ENCODE measurements at regions not wholly inside any gene's neighbourhood (a gene's known extent, or its start where the extent isn't known, plus 50 kb on each side); places are given as distances from the start of the nearest gene placed in this dataset.
"Not testable (repeated sequence)": the region's sequence is repeated elsewhere in the genome, so short reads cannot be mapped to it uniquely, and the experiment has no call there.

DNA sequence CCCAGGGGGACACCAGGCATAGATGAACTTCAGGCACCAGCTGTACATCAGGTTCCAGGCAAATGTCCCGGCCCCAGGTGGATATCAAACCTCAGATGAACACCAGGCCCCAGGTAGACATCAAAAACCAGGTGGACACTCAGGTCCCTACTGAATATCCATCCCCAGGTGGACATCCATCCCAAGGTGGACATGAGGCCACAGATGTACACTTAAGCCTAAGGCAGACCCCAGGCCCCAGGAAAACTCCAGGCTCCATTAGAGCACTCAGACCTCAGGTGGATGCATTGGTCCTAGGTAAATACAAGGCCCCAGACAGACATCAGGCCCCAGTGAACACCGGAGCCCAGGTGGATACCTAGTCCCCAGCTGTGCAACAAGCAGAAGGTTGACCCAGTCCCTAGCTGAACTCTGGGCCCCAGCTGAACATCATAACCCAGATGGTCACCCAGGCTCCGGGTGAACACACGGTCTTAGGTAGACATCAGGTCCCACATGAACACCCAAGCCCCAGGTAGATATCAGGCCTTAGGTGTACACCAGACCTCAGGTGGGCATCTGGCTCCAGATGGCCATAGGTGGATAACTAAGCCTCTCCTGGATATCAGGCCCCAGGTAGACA lies 1484.3 kb upstream of the TPTE start:
- POLR2A ChIA-PET; CTCF ChIA-PET; H3K27me3 ChIP-seq (ENCODE audit: control insufficient read depth, insufficient read depth, low read length); DNase-seq (ENCODE audit: low read depth, low spot score); H3K27ac ChIP-seq (ENCODE audit: low read depth, low read length); H3K4me3 ChIP-seq (ENCODE audit: low read depth, low read length): not testable (repeated sequence)
- H3K9me3 ChIP-seq (ENCODE audit: control insufficient read depth, insufficient read depth, low read length), result peaks cover 58% of the 10 kb centered on the region

DNA sequence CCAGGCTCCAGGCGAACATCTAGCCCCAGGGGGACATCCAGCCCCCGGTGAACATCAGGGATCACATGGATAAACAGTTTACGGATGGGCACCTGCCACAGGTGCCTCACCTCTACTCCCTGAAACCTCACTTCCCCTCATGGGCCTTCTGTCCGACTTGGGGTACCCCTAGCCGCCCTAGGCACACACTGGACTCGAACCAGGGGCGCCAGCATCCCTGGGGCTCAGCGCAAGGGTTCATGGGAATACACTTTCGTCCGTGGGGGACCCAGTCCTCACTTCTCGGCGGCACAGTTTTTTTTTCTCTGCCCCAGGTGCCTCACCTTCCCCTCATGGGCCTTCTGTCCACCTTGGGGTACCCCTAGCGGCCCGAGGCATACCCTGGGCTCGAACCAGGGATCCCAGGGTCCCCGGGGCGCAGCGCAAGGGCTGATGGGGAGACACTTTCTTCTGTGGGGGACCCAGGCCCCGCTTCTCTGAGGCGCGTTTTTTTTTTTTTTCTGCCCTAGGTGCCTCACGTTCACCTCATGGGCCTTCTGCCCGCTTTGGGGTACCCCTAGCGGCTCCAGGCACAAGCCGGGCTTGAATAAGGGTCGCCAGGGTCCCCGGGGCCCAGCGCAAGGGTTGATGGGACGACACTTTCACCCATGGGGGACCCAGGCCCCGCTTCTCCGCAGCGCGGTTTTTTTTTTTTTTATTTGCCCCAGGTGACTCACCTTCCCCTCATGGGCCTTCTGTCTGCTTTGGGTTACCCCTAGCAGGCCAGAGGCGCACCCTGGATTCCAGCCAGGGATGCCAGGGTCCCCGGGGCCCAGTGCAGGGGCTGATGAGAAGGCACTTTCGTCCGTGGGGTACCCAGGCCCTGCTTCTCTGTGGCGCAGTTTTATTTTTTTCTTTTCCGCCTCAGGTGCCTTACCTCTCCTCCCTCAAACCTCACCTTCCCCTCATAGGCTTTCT lies 1483.5 kb upstream of the TPTE start:
- DNase-seq (ENCODE audit: low read depth, low spot score); H3K27me3 ChIP-seq (ENCODE audit: control insufficient read depth, insufficient read depth, low read length); H3K4me3 ChIP-seq (ENCODE audit: low read depth, low read length); CTCF ChIA-PET; POLR2A ChIA-PET; H3K27ac ChIP-seq (ENCODE audit: low read depth, low read length): not testable (repeated sequence)
- peaks cover 60% of the 10 kb centered on the region for H3K9me3 ChIP-seq (ENCODE audit: control insufficient read depth, insufficient read depth, low read length)

DNA sequence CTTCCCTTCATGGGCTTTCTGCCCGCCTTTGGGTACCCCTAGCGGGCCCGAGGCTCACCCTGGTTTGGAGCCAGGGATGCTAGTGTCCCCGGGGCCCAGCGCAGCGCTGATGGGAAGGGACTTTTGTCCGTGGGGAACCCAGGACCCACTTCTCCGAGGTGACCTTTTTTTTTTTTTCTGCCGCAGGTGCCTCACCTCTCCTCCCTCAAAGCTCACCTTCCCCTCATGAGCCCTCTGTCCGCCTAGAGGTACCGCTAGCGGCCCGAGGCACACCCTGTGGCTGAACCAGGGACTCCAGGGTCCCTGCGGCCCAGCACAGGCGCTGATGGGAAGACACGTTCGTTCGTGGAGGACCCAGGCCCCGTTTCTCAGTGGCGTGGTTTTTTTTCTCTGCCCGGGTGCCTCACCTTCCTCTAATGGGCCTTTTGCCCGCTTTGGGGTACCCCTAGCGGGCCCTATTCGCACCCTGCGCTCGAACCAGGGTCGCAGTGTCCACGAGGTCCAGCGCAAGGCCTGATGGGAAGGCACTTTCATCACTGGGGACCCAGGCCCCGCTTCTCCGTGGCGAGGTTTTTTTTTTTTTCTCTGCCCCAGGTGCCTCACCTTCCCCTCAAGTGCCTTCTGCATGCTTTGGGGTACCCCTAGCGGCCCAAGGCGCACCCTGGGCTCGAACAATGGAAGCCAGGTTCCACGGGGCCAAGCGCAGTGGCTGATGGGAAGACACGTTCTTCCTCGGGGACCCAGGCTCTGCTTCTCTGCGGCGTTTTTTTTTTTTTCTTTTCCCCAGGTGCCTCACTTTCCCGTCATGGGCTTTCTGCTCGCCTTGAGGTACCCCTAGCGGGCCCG lies 1481.6 kb upstream of the TPTE start:
- DNase-seq (ENCODE audit: low read depth, low spot score); H3K4me3 ChIP-seq (ENCODE audit: low read depth, low read length); CTCF ChIA-PET; H3K27ac ChIP-seq (ENCODE audit: low read depth, low read length); POLR2A ChIA-PET; H3K27me3 ChIP-seq (ENCODE audit: control insufficient read depth, insufficient read depth, low read length): not testable (repeated sequence)
- peaks cover 59% of the 10 kb centered on the region for H3K9me3 ChIP-seq (ENCODE audit: control insufficient read depth, insufficient read depth, low read length)

- DNase-seq (ENCODE audit: low read depth, low spot score); H3K27ac ChIP-seq (ENCODE audit: low read depth, low read length); POLR2A ChIA-PET; CTCF ChIA-PET; H3K4me3 ChIP-seq (ENCODE audit: low read depth, low read length); H3K27me3 ChIP-seq (ENCODE audit: control insufficient read depth, insufficient read depth, low read length): not testable (repeated sequence)
- H3K9me3 ChIP-seq (ENCODE audit: control insufficient read depth, insufficient read depth, low read length), result peaks cover 56% of the 10 kb centered on the region
These were observed 1481.0 kb upstream of the TPTE start for GRCh38 chr21:9040406-9040805.

DNA sequence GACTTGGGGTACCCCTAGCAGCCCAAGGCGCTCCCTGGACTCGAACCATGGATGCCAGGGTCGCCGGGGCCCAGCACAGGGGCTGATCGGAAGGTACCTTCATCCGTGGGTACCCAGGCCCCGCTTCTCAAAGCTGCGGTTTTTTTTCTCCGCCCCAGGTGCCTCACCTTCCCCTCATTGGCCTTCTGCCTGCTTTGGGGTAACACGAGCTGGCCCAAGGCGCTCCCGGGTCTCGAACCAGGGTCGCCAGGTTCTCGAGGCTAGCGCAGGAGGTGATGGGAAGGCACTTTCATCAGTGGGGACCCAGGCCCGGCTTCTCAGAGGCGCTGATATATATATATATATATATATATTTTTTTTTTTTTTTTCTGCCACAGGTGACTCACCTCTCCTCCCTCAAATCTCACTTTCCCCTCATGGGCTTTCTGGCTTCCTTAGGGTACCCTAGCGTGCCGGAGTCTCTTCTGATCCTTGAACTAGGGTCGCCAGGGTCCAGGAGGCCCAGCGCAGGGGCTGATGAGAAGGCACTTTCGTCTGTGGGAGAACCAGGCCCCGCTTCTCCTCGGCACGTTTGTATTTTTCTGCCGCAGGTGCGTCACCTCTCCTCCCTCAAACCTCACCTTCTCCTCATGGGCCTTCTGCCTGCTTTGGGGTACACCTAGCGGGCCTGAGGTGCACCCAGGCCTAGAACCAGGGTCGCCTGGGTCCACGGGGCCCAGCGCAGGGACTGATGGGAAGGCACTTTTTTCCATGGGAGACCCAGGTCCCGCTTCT lies 1480.0 kb upstream of the TPTE start:
- not testable (repeated sequence) for DNase-seq (ENCODE audit: low read depth, low spot score)

DNA sequence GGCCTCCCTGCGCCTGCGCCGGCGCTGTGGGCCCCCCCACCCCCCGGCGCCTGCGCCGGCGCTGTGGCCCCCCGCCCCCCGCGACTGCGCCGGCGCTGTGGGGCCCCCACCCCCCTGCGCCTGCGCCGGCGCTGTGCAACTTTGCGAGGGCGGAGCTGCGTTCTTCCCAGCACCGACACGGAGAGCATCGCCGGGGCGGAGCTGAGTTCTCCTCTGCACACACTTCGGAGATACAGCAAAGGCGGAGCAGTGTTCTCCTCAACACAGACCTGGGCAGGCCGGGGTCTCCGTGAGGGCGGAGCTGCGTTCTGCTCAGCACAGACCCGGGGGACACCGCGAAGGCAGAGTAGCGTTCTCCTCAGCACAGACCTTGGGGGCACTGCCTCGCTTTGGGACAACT lies 1478.3 kb upstream of the TPTE start:
- POLR2A ChIA-PET; H3K27me3 ChIP-seq (ENCODE audit: control insufficient read depth, insufficient read depth, low read length); H3K4me3 ChIP-seq (ENCODE audit: low read depth, low read length); CTCF ChIA-PET; DNase-seq (ENCODE audit: low read depth, low spot score); H3K27ac ChIP-seq (ENCODE audit: low read depth, low read length): not testable (repeated sequence)
- peaks cover 43% of the 10 kb centered on the region for H3K9me3 ChIP-seq (ENCODE audit: control insufficient read depth, insufficient read depth, low read length)

More for the DNA sequence above, 1480.0 kb upstream of the TPTE start:
- H3K4me3 ChIP-seq (ENCODE audit: low read depth, low read length); H3K27ac ChIP-seq (ENCODE audit: low read depth, low read length); H3K27me3 ChIP-seq (ENCODE audit: control insufficient read depth, insufficient read depth, low read length); POLR2A ChIA-PET; CTCF ChIA-PET: not testable (repeated sequence)
- peaks cover 51% of the 10 kb centered on the region for H3K9me3 ChIP-seq (ENCODE audit: control insufficient read depth, insufficient read depth, low read length)

DNA sequence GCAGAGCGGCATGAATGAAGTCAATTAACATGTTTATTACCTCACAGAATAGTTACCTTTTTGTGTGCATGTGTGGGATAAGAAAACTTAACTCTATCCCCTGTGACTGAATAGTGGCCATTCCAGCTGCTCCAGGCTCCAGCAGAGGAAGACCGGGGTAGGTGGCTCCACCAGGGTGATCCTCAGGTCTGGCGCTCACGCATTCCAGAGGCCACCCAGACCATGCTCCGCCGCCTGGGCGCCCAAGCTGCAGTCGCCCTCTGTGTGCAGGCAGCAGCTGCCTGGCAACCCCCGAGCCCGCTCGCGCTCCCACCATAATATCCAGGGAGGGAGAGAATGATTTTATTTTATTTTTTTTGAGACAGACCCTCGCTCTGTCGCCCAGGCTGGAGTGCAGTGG lies 1474.5 kb upstream of the TPTE start:
- DNase-seq (ENCODE audit: low read depth, low spot score); H3K9me3 ChIP-seq (ENCODE audit: control insufficient read depth, insufficient read depth, low read length); H3K27ac ChIP-seq (ENCODE audit: low read depth, low read length); H3K27me3 ChIP-seq (ENCODE audit: control insufficient read depth, insufficient read depth, low read length); CTCF ChIA-PET; POLR2A ChIA-PET; H3K4me3 ChIP-seq (ENCODE audit: low read depth, low read length): not testable (repeated sequence)

DNA sequence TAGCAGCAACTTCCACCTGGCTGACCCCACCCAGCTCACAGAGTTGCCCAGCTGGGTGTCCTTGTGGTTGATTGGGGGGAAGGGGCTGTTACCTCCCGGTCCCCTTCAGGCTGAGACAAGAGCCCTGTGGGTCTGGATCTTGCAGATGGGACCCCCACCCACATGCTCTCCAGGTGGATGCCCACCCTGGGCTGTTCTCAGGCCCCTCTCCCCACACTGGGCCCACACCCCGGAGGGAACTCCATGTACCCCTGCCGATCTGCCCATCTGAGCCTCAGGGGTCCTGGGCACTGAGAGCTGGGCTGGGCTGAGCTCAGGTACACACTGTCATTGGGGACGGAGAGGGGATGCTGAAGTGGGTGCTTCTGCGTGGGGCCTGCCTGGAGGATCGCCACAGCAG lies 1453.9 kb upstream of the TPTE start:
- H3K27me3 ChIP-seq (ENCODE audit: control insufficient read depth, insufficient read depth, low read length); H3K4me3 ChIP-seq (ENCODE audit: low read depth, low read length); DNase-seq (ENCODE audit: low read depth, low spot score); POLR2A ChIA-PET; H3K9me3 ChIP-seq (ENCODE audit: control insufficient read depth, insufficient read depth, low read length); CTCF ChIA-PET; H3K27ac ChIP-seq (ENCODE audit: low read depth, low read length): not testable (repeated sequence)

DNA sequence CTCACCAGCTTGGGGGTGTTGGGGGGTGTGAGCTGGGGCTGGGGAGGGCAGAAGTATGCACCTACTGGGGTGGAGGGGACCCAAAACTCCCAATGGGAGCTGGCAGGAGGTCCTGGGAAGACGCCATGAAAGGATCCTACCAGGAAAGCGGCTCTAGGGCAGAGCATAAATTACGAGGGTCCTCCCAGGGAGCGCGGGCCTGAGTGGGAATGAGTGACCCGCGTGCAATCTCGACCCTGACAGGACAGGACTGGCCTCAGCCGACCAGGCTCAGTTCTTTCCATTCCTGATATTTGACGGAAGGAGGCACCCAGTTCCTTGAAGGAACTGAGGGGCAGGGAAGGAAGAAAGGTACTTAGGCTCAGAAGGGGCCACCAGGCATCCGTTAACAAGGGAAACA lies 1452.8 kb upstream of the TPTE start:
- POLR2A ChIA-PET; H3K27ac ChIP-seq (ENCODE audit: low read depth, low read length); CTCF ChIA-PET; H3K4me3 ChIP-seq (ENCODE audit: low read depth, low read length); DNase-seq (ENCODE audit: low read depth, low spot score); H3K27me3 ChIP-seq (ENCODE audit: control insufficient read depth, insufficient read depth, low read length); H3K9me3 ChIP-seq (ENCODE audit: control insufficient read depth, insufficient read depth, low read length): not testable (repeated sequence)

DNA sequence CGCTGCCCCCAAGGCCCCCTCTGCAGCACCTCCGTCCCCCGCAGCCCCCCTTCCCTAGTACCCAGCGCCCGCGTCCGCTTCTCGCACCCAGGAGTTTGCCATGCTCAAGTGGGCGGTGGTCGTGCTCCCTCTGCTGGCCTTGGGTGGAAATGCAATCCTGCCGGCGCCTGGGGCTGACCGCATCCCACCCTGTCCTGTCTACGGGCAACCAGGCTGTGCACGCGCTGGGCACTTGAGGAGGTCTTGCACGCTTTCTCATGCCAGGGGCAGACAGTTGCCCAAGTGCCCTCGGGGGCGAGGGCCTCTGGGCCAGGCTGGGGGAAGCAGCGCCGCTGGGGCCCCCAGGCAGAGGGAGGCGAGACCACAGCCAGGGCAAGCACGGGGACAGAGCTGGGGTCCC lies 1450.7 kb upstream of the TPTE start:
- H3K9me3 ChIP-seq (ENCODE audit: control insufficient read depth, insufficient read depth, low read length); DNase-seq (ENCODE audit: low read depth, low spot score); H3K4me3 ChIP-seq (ENCODE audit: low read depth, low read length); H3K27ac ChIP-seq (ENCODE audit: low read depth, low read length); H3K27me3 ChIP-seq (ENCODE audit: control insufficient read depth, insufficient read depth, low read length); CTCF ChIA-PET; POLR2A ChIA-PET: not testable (repeated sequence)

DNA sequence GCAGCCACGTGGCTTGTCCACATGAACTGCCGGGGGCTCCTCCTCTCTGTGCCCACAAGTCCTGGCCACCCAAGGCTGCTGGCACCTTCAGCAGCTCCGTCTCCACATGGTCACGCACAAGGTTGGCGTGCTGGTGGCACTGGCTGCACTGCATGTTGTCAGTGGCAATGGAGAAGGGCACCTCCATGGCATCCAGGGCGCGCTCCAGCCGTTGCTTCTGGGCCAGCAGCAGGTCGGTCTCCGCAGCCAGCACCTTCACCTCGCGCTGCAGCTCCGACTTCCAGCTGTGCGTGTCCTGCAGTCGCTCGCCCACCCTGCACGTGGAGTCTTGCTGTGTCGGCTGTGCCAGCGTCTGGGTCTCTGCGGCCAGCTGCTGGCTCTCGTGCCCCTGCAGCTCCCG lies 1448.4 kb upstream of the TPTE start:
- DNase-seq (ENCODE audit: low read depth, low spot score); H3K27me3 ChIP-seq (ENCODE audit: control insufficient read depth, insufficient read depth, low read length); H3K9me3 ChIP-seq (ENCODE audit: control insufficient read depth, insufficient read depth, low read length); H3K27ac ChIP-seq (ENCODE audit: low read depth, low read length); H3K4me3 ChIP-seq (ENCODE audit: low read depth, low read length); POLR2A ChIA-PET; CTCF ChIA-PET: not testable (repeated sequence)
